Upper lobe of left lung (tissue), 6 donors: ENCODE measurements at regions not wholly inside any gene's neighbourhood (a gene's known extent, or its start where the extent isn't known, plus 50 kb on each side); places are given as distances from the start of the nearest gene placed in this dataset.

Experiments
- ATAC-seq, 2 donors: fragments of 200-7000 bp; cut with Tn5 transposase; one replicate each; pipeline ENCODE4 v1.9.1; 2022; ENCODE audit warnings: mild to moderate bottlenecking in 2 of 2, moderate library complexity in 2 of 2; ENCODE audit not compliant: low FRiP score in 2 of 2
- DNase-seq, 2 donors: peaks; one replicate each; pipeline ENCODE4 v3.0.0-alpha.2; 2019 to 2020
- H3K27ac ChIP-seq, 4 donors: fragments of 200-600 bp; sonication (generic); one replicate each; pipeline ENCODE4 v1.5.1; 2016 to 2019
- H3K27me3 ChIP-seq, 4 donors: fragments of 200-600 bp; sonication (generic); one replicate each; pipeline ENCODE4 v1.5.1; 2017 to 2019
- H3K36me3 ChIP-seq, 4 donors: fragments of 200-600 bp; sonication (generic); one replicate each; pipeline ENCODE4 v1.5.1; 2016 to 2019
- H3K4me1 ChIP-seq, 4 donors: fragments of 200-600 bp; sonication (generic); one replicate each; pipeline ENCODE4 v1.5.1; 2018 to 2019
- H3K4me3 ChIP-seq, 4 donors: fragments of 200-600 bp; sonication (generic); one replicate each; pipeline ENCODE4 v1.5.1; 2017 to 2019; ENCODE audit warnings: mild to moderate bottlenecking in 2 of 4, moderate library complexity in 1 of 4
- H3K9me3 ChIP-seq, 4 donors: fragments of 200-600 bp; sonication (generic); one replicate each; pipeline ENCODE4 v1.5.1; 2018 to 2019
- CTCF ChIP-seq, 6 experiments: fragments of 450-650 bp in 4 of 6; fragments of 200-600 bp in 2 of 6; sonication (generic) in 2 of 6; IDR thresholded peaks; one replicate each; pipeline ENCODE4 v1.5.1; 2016 to 2019; ENCODE audit warnings: antibody characterized with exemption in 6 of 6
- EP300 ChIP-seq, 4 donors: sonication (generic); formaldehyde crosslinking; IDR thresholded peaks; one replicate each; pipeline ENCODE4 v1.5.1; 2017; ENCODE audit warnings: antibody characterized with exemption in 4 of 4, control low read depth in 2 of 4
- POLR2A ChIP-seq, 4 donors: fragments of 450-650 bp; IDR thresholded peaks; one replicate each; pipeline ENCODE4 v1.5.1; 2016 to 2017; ENCODE audit warnings: antibody characterized with exemption in 4 of 4, mild to moderate bottlenecking in 2 of 4
- POLR2AphosphoS5 ChIP-seq, 2 donors: sonication (generic); formaldehyde crosslinking; IDR thresholded peaks; one replicate each; pipeline ENCODE4 v1.5.1; 2017; ENCODE audit warnings: antibody characterized with exemption in 2 of 2
- WGBS, 2 donors: methylation state at CpG; one replicate each; pipeline ENCODE4 v1.1.5; 2017 to 2018; 5-methylcytosine and 5-hydroxymethylcytosine counted together
- donor health status: DM: no; HTN: no; CAD: no; lungs with moderate emphysema.
- donor health status: DM: no; HTN: yes; CAD: no; lungs with severe emphysema.

GRCh38 chr12:40559865-40560264 is 132.4 kb upstream of the CNTN1 start:
- Histone ChIP-seq H3K27me3 (no peaks in the 10 kb centered on the region), H3K36me3 (no peaks in the 10 kb centered on the region), H3K9me3 (no peaks in the 10 kb centered on the region), H3K4me3 (no peak overlapping the region), H3K27ac (no peak overlapping the region), H3K4me1 (no peaks in the 10 kb centered on the region)
- ATAC-seq (no peak), DNase-seq (no peak)
- TF ChIP-seq EP300 (IDR thresholded peaks at IDR 0.05) (no peak), POLR2A (IDR thresholded peaks at IDR 0.05) (no peak)

GRCh38 chr12:40560848-40561247 is 131.4 kb upstream of the CNTN1 start:
- no peak overlapping the region for H3K27ac ChIP-seq
- no peak for ATAC-seq
- H3K4me1 ChIP-seq: no peaks in the 10 kb centered on the region
- no peaks in the 10 kb centered on the region for H3K27me3 ChIP-seq
- no peaks in the 10 kb centered on the region for H3K36me3 ChIP-seq
- no peak for TF ChIP-seq EP300 (IDR thresholded peaks at IDR 0.05)
- TF ChIP-seq POLR2A (IDR thresholded peaks at IDR 0.05): no peak
- TF ChIP-seq CTCF (IDR thresholded peaks at IDR 0.05): no peak
- no peak for TF ChIP-seq POLR2AphosphoS5 (IDR thresholded peaks at IDR 0.05)
- no peak for DNase-seq
- H3K9me3 ChIP-seq: no peaks in the 10 kb centered on the region
- WGBS, 2 donors: 30 to 41% methylated on average over 1 of the region's 1 CpG
- H3K4me3 ChIP-seq: no peak overlapping the region

- Histone ChIP-seq H3K27me3 (no peaks in the 10 kb centered on the region), H3K4me1 (no peaks in the 10 kb centered on the region), H3K36me3 (no peaks in the 10 kb centered on the region), H3K4me3 (no peak overlapping the region), H3K9me3 (no peaks in the 10 kb centered on the region), H3K27ac (no peak overlapping the region)
- DNase-seq (no peak), ATAC-seq (no peak)
- no peak for TF ChIP-seq EP300 (IDR thresholded peaks at IDR 0.05)
- TF ChIP-seq POLR2AphosphoS5 (IDR thresholded peaks at IDR 0.05): no peak
- TF ChIP-seq CTCF (IDR thresholded peaks at IDR 0.05): no peak
- TF ChIP-seq POLR2A (IDR thresholded peaks at IDR 0.05): no peak
- WGBS, 2 donors: 79 to 82% methylated on average over 4 of the region's 4 CpGs
Observed at GRCh38 chr12:40561395-40561966, 130.8 kb upstream of the CNTN1 start.

GRCh38 chr12:40565029-40565633 is 127.1 kb upstream of the CNTN1 start:
- no peak overlapping the region for H3K27ac ChIP-seq
- H3K4me1 ChIP-seq: no peaks in the 10 kb centered on the region
- ATAC-seq (no peak), DNase-seq (no peak)
- TF ChIP-seq CTCF (IDR thresholded peaks at IDR 0.05) (no peak), EP300 (IDR thresholded peaks at IDR 0.05) (no peak), POLR2A (IDR thresholded peaks at IDR 0.05) (no peak), POLR2AphosphoS5 (IDR thresholded peaks at IDR 0.05) (no peak)
- 87 to 89% methylated on average over 5 of the region's 5 CpGs for WGBS, 2 donors
- no peaks in the 10 kb centered on the region for H3K27me3 ChIP-seq
- no peaks in the 10 kb centered on the region for H3K9me3 ChIP-seq
- H3K36me3 ChIP-seq: no peaks in the 10 kb centered on the region
- no peak overlapping the region for H3K4me3 ChIP-seq

GRCh38 chr12:40566271-40566670 is 126.0 kb upstream of the CNTN1 start:
- no peaks in the 10 kb centered on the region for H3K27me3 ChIP-seq
- no peak for DNase-seq
- H3K4me3 ChIP-seq: no peak overlapping the region
- H3K4me1 ChIP-seq: no peaks in the 10 kb centered on the region
- 79 to 86% methylated on average over 1 of the region's 1 CpG for WGBS, 2 donors
- no peaks in the 10 kb centered on the region for H3K36me3 ChIP-seq
- no peaks in the 10 kb centered on the region for H3K9me3 ChIP-seq
- no peak overlapping the region for H3K27ac ChIP-seq
- TF ChIP-seq EP300 (IDR thresholded peaks at IDR 0.05): no peak
- ATAC-seq: no peak

GRCh38 chr12:40569626-40570179 is 122.5 kb upstream of the CNTN1 start:
- Histone ChIP-seq H3K4me3 (no peak overlapping the region), H3K36me3 (no peaks in the 10 kb centered on the region), H3K27ac (no peak overlapping the region), H3K4me1 (no peaks in the 10 kb centered on the region), H3K27me3 (no peaks in the 10 kb centered on the region), H3K9me3 (no peaks in the 10 kb centered on the region)
- WGBS, 2 donors: 66 to 67% methylated on average over 1 of the region's 1 CpG
- no peak for DNase-seq
- ATAC-seq: no peak
- TF ChIP-seq POLR2AphosphoS5 (IDR thresholded peaks at IDR 0.05) (no peak), CTCF (IDR thresholded peaks at IDR 0.05) (no peak), POLR2A (IDR thresholded peaks at IDR 0.05) (no peak), EP300 (IDR thresholded peaks at IDR 0.05) (no peak)
